GM19463 (cell line): ENCODE measurements at regions not wholly inside any gene's neighbourhood (a gene's known extent, or its start where the extent isn't known, plus 50 kb on each side); places are given as distances from the start of the nearest gene placed in this dataset.
A peak's percentile ranks its signal among the peaks of the same experiment; 100 is the strongest.

Experiments used
- ATAC-seq: cut with Tn5 transposase; IDR thresholded peaks from one replicate; pipeline ENCODE4 v1.9.1; 2021; ENCODE audit warnings: mild to moderate bottlenecking, moderate library complexity; ENCODE audit not compliant: unreplicated experiment

DNA sequence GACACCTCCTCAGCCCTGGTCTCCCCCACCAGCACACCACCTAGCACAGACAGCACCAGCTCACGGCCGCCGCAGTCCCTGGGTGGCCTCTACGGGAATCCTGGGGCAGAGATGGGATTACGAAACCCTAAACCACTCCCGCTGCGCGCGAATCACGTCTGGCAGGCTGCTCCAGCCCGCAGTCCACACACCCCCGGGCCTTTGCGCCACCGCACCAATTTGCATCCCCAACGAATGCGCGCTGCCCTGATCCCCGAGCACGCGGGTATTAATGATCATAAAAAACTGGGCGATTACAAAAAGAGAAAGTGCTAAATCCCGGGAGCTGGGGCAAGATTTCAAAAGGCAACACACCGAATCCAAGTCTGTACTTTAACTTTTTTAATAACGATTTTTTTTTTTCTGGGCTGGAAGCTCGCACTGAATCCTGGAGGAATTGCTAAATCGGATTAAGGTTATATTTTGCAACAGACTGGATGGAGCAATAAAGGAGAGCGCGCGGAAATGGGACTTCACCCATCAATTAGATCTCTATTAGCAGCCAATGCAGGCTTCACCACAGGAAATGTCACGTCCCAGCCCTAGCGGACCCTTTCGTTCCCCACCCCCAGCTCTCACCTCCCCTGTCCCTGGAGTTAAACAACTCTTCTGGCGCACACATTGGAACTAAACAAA, 69.8 kb upstream of the TMEM33 start:
- no peak for ATAC-seq

DNA sequence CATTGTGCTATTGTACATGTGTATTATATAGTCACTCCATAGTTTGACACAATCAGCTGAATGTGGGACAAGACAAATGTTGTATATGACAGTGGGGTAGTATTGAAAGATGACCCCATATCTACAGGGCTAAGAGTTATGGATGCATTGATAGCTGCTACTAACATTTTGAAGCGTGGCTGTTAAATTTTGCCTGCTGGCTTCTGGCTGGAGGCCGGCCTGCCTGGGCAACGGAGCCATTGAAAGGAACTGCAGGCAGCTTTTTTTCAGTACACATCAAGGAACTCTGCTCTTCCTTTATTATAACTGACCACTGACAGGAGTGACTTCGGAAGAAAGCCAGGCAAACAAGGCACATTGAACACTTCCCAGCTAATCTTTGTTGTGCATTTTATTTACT, 76.1 kb upstream of the TMEM33 start:
- no peak for ATAC-seq

DNA sequence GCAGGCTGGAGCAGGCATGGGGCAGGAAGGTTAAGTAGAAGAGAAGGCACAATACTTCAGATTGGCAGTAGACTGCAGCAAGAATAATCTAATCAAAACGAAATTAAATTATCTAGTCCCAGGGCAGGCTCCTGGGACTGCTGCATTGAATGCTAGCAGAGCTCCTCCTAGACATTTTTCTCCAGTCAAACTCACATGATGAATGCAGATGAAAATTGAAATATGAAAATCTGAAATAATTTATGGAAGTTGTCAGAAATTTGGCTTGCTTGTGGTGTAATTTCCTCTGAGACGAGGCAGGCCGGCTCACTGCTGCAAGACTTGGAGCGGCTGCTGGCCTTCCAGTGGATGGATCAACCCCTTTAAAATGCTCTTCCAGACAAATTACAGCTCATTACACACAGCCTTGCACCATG, 78.0 kb upstream of the TMEM33 start:
- no peak for ATAC-seq

DNA sequence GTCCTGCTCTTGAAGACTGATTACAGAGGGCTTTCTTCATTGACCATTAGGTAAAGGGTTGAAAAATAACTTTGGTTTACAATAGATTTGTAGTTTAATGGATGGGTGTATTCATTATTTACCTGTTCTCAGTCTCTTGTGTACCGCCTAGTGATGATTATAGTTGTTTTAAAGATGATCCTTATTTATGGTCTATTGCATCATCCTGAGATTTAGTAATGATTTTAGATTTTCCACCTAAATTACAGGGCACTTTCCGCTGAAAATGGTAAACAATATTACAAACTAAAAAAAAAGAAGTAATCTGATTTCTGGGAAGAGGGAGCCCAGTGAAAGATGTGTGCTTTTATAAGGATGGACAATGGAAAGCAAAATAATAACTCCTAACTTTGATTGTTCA, 78.4 kb upstream of the TMEM33 start:
- ATAC-seq: no peak

DNA sequence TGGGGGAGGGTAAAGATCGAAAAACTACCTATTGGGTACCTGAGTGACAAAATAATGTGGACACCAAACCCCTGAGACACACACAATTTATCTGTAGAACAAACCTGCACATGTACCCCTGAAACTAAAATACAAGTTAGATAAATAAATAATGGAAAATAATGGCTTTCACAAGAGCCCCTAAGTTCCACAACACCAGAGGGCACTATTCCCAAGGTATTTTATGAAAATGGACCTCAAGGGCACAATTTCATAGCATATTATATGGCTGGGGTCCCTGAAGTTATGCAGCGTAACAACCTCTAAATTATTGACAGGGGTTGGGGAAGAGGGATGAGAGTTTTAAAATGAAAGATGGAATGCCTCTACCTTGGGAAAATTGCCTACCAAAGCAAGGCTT, 81.3 kb upstream of the TMEM33 start:
- no peak for ATAC-seq

DNA sequence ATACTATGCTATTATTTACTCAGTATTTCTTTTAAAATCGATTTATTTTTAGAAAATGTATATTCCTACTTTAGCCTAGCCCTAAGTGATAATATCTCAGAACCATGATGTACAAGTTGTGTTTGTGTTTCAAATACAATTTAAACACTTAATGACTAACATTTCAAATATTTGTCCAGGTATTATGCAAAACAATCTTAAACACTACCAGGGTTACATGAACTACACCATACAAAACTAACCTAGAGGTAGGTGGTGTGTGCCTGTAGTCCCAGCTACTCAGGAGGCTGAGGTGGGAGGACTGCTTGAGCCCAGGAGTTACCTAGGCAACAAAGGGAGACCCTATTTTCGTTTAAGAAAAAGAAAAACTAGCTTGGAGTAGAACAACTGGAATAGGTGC, 83.0 kb upstream of the TMEM33 start:
- no peak for ATAC-seq

DNA sequence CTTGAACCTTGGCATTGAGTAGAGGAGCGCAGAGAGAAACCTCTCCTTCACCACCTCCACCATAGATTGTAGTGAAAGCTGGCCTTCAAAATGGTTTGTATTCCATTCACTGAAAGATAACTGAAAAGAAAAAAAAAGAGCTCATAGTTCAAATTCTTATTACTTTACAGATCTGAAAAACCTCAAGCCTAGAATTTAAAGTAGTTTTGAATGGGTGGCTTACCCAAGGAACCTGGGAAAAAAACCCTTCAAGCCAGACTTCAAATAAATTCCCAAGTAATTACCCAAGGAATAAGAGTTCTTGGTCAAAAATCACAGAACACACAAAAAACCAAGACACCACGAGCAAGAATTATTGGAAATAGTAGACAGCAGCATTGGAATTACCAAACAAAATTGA, 83.6 kb upstream of the TMEM33 start:
- ATAC-seq: no peak

DNA sequence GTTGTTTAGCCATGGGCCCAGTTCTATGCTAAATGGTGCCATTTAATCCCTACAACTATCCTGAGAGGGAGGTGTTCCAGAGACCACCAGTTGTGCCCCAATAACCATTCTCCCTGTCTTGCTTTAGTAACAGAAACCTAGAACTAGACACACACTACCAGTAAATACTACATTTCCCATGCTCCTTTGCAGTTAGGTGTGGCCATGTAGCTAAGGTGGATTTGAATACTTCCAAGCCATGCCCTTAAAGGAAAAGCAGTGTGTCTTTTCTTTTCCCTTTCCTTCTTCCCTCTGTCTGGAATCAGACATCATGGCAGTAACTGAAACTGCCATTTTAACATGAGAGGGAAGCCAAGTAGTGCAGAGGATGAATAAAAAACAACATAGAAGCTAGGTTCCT, 90.9 kb upstream of the TMEM33 start:
- no peak for ATAC-seq

DNA sequence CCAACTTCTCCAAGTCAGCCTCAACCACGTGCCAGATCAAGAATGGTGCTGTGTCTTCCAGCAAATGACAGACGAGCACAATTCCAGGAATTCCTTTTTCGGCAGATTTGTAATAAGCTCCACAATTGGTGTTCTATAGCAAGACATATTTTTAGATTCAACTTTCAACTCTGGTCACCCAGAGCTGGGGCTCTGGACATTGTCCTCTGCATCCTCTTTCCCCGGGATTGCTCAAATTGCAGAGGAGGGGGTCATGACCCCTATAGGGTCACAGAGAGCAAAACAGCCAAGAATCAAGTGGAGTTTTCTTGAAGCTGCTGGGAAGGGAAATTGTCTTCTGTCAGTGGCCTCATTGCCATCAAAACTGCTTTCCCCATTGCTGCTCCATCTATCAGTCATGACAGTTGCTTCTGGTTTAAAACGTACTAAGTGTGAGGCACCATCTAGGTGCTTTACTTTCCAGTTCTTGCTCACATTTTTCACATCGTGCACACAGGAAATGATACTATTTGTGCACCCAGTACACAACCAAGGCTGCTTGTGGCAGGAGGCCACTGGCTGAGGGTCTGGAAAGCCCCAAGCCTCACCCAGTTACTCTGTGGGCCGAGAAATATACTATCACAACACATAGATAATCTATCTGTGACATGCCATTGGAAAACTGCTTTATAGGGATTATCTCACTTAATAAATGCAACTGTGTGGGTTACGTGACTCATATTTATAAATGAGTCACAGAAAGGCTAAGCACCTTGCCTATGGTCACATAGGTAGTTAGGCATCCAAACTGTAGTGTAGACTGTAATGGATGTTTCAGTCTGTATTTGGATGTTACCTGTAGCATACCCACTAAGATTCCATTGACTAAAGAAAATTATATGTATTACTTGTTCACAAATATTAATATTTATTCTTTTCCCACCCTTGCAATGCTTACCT, 91.7 kb upstream of the PHOX2B start:
- ATAC-seq: peak; percentile 80

DNA sequence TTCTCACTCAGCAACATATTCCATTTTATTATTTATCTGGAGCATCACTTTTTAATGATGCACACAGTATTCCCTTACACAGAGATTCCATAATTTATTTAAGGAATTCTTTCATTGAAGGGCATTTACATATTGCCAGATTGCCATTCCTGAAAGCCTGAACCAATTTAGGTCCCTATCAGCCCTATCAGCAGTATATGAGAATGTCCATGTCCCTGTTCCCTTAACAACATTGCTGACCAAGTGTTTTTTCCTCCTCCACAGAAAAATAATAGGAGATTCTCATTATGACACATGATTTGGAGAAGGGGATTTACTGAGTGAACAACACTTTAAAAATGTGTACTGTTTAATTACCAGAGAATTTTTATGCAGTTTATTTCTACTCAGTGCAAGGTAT, 90.1 kb upstream of the PHOX2B start:
- no peak for ATAC-seq

DNA sequence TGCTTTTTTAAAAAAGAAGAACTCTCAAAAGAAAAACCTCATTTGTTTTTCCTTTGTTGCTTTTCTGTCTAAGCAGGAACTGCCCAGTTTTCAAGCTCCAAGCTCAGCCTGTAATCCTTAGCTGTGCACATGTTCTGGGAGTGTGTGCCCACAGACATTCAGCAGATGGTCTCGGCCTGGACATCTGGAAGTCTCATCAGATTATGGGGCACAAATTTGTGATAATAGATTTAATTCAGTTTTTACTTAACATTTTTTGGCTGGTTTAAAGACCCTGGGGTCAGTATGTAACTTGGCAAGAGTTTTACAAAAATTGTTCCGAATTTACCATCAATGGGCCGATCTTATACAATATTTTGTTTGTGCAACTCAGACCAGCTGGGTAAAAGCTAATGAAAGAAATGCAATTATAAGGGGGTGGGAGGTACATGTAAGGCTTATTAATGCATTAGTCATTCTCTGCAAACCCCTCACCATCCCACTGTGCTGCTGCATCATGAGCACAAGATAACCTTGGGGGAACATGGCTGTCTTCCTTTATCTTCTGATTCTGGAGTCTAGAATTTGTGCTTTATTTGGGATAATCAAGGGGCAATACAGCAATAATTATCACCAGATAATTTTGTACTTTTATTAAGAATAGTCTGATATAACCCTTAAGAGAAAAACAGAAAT, 86.9 kb upstream of the PHOX2B start:
- ATAC-seq: no peak

DNA sequence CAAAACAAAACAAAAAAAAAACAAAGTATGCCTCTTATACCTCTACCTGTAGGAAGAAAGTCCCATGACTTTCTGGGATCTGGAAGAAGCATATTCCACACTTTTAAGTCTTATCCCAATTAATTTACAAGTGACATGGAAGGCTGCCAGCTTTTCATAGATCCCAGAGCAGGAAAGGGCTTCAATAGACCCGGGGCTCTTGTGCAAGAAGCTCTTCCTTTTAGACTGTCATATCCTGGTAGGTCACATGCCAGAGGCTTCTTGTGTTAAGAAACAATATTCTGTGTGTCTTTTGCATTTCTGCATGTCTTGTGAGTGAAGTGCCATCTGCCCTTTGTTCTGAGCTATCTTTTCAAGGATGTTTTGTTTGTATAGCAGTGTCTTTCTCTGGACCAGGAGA, 84.4 kb upstream of the PHOX2B start:
- ATAC-seq: no peak

DNA sequence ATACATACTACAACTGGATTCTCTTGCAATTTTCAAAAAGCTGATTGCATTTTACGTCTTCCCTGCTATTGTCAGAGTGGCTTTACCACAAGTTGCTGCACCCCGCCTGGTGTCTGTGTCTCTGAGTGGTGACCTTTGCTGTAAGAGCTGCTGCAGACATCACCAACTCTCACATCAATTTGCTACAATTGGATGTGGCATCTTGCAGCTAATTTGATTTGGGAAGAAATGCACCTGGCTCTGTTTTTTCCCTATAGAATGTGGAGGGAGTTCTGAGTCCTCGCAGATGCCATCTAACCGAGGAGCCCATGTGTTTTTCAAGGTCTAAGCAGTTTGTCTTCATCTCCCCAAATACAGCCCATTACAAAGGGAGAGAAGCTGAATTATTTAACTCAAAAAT, 73.8 kb upstream of the PHOX2B start:
- no peak for ATAC-seq

DNA sequence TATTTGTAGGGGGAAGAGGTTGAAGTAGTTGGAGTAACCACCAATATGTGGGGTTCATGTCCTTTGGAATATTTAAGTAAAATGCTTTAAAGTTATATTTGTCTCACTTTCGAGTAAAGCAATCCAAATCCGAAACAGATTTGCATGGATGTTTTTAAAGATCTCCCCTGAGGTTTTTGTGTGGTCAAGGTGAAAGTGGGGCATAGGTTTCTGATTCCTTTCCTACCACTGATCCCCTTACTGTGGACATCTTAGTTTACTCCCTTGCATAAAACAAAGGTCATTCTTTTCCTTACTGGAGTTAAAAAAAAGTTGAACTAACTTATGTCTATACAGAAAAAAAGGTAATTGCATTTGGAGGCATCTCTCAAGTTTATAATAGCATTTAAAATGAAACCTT, 71.9 kb upstream of the PHOX2B start:
- no peak for ATAC-seq

DNA sequence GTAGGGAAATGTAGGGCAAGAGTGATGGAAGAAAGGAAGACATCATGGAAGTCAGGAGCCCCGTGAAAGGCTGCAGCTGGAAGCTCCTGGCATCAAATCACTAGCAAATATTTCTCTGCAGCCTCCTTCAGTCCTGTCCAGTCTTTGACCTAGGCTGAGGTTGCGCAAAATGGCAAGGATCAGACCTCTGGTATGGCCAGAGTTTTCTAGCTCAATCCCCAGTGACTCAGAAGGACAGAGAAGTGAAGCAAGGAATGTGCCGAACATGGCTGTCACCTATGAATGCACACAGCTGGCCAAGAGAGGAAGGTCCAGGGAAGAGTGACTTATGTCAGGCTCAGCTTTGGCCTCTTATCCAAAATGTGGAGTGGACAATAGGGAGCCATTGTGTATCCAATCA, 71.1 kb upstream of the PHOX2B start:
- ATAC-seq: no peak

DNA sequence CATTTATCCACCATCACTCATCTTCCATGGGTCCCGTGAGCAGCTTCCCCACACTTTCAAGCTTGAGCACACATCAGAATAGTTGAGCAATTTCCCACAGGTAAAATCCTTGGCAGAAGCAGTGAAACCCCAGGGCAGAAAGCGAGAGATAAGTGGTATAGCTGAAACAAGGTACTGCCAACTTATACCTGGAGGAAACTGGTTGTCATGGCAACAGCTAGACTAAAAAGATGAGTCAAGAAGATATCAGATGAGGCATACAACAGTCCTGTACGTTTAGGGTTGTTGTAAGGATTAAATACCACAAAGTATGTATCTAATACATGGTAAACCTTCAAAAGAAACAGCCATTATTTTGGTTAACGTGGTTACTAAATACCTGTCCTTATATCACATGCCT, 66.9 kb upstream of the PHOX2B start:
- ATAC-seq: no peak

DNA sequence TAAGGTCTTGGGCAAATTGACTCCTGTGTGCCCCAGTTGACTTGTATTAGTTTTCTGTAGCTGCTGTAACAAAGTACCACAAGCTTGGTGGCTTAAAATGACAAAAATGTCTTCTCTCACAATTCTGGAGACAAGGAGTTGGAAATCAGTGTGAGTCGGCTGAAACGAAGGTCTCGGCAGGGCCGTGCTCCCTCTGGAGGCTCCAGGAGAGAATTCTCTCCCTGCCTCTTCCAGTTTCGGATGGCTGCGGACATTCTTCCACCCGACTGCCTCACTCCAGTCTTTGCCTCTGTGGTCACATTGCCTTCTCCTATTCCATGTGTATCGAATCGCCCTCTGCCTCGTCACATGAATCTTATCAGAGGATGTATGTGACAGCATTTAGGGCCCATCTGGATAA, 66.0 kb upstream of the PHOX2B start:
- no peak for ATAC-seq

DNA sequence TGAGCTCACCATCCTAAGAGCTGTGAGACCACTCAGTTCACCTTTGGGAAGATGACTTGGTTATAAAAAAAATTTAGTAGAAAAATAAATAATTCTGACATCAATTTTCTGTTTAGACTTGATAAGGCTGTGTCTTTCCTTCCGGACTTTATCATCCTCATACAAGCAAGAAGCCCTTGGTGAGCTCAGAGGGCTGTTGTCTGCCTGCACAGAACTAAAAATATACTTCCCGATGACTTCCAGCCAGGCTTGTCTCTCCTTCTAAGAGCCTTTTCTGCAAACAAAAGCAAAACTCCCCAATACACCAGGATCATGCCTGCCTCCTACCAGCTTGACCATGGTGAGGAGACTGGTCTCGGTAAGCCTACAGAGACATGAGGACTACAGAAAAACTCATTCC, 58.3 kb upstream of the PHOX2B start:
- no peak for ATAC-seq

DNA sequence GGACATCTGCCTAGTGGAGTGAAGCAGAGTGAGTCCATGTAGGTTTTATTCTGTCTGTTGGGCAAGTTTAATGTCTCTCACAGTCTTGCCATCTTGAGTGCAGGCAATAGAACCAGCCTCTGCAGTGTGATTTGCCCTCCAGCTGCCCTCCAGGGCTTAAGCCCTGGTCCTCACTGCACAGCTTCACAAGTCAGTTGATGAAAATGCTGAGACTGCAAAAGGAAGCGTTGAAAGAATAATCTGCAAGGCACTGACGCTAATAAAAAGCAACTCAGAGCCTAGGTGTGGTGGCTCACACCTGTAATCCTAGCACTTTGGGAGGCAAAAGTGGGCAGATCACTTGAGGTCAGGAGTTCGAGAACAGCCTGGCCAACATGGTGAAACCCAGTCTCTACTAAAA, 54.1 kb upstream of the PHOX2B start:
- no peak for ATAC-seq

DNA sequence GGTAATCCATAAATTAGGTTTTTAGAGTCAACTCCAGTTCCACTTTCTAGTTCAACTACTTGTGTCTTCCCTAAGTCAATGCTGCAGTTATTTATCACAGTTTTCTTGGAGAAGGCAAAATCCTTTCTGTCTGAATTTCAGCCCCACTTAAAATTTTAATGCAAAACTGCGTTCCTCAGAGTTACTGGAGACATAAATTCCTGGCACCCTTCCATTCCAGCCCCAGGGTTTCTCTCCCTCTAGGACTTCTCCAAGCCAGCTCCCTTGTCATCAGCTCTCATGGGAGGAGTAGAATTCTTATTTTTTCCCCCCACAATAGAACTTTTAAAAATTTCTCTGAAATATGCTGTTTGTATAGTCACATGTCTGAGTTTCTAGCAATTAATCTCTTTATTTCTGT, 50.6 kb upstream of the PHOX2B start:
- no peak for ATAC-seq
